Trophoblast cell (in vitro differentiated cells and primary cell): ENCODE measurements at regions not wholly inside any gene's neighbourhood (a gene's known extent, or its start where the extent isn't known, plus 50 kb on each side); places are given as distances from the start of the nearest gene placed in this dataset.

Experiments
- DNase-seq, 2 donors: peaks; one replicate each; pipeline ENCODE4 v3.0.0-alpha.2; 2016
- H2AFZ ChIP-seq: 2 replicates; pipeline ENCODE4 v1.6.1; 2013; ENCODE audit warnings: low read length, moderate library complexity, mild to moderate bottlenecking; ENCODE audit not compliant: insufficient read depth, poor library complexity
- H2AK5ac ChIP-seq: 2 replicates; pipeline ENCODE4 v1.6.1; 2013; ENCODE audit warnings: mild to moderate bottlenecking, low read length
- H2BK120ac ChIP-seq: 2 replicates; pipeline ENCODE4 v1.6.1; 2013; ENCODE audit warnings: low read length, mild to moderate bottlenecking, moderate library complexity; ENCODE audit not compliant: insufficient read depth, poor library complexity
- H2BK12ac ChIP-seq: 2 replicates; pipeline ENCODE4 v1.6.1; 2013; ENCODE audit warnings: mild to moderate bottlenecking, low read length, moderate library complexity
- H2BK5ac ChIP-seq: 2 replicates; pipeline ENCODE4 v1.6.1; 2013; ENCODE audit warnings: low read length, low read depth, moderate library complexity, mild to moderate bottlenecking; ENCODE audit not compliant: poor library complexity
- H3K14ac ChIP-seq: 2 replicates; pipeline ENCODE4 v1.6.1; 2013; ENCODE audit warnings: mild to moderate bottlenecking, low read length
- H3K18ac ChIP-seq: 2 replicates; pipeline ENCODE4 v1.6.1; 2013; ENCODE audit warnings: mild to moderate bottlenecking, low read length
- H3K23ac ChIP-seq: 2 replicates; pipeline ENCODE4 v1.6.1; 2013; ENCODE audit warnings: low read length
- H3K27ac ChIP-seq: 2 replicates; pipeline ENCODE4 v1.5.1; 2013; ENCODE audit warnings: low read depth, mild to moderate bottlenecking, inconsistent platforms, low read length, moderate library complexity
- H3K27me3 ChIP-seq: 2 replicates; pipeline ENCODE4 v1.6.1; 2013; ENCODE audit warnings: inconsistent platforms, mild to moderate bottlenecking, low read length, moderate library complexity; ENCODE audit not compliant: insufficient read depth
- H3K36me3 ChIP-seq, 2 experiments: 1 replicate in 1 of 2; 2 replicates in 1 of 2; pipeline ENCODE4 v1.6.1; 2013; ENCODE audit warnings: low read length in 2 of 2, mild to moderate bottlenecking in 2 of 2, moderate library complexity in 1 of 2; ENCODE audit not compliant: insufficient read depth in 2 of 2, control insufficient read depth in 1 of 2
- H3K4ac ChIP-seq: 2 replicates; pipeline ENCODE4 v1.6.1; 2013; ENCODE audit warnings: low read depth, mild to moderate bottlenecking, low read length, moderate library complexity
- H3K4me1 ChIP-seq, 2 experiments: 1 replicate in 1 of 2; 2 replicates in 1 of 2; pipeline ENCODE4 v1.6.1; 2013; ENCODE audit warnings: low read length in 2 of 2, mild to moderate bottlenecking in 2 of 2, moderate library complexity in 1 of 2; ENCODE audit not compliant: insufficient read depth in 2 of 2, control insufficient read depth in 1 of 2
- H3K4me2 ChIP-seq: 2 replicates; pipeline ENCODE4 v1.6.1; 2013; ENCODE audit warnings: inconsistent platforms, mild to moderate bottlenecking, low read length, moderate library complexity
- H3K4me3 ChIP-seq: 2 replicates; pipeline ENCODE4 v1.5.1; 2013; ENCODE audit warnings: mild to moderate bottlenecking, low read depth, low read length, inconsistent platforms
- H3K79me1 ChIP-seq: one replicate; pipeline ENCODE4 v1.6.1; 2013; ENCODE audit warnings: low read length
- H3K79me2 ChIP-seq: 2 replicates; pipeline ENCODE4 v1.6.1; 2013; ENCODE audit warnings: low read length, mild to moderate bottlenecking; ENCODE audit not compliant: control insufficient read depth, insufficient read depth, poor library complexity
- H3K9ac ChIP-seq: 2 replicates; pipeline ENCODE4 v1.6.1; 2013; ENCODE audit warnings: mild to moderate bottlenecking, low read length
- H3K9me3 ChIP-seq: 2 replicates; pipeline ENCODE4 v1.6.1; 2013; ENCODE audit warnings: low read depth, mild to moderate bottlenecking, control low read depth, inconsistent platforms, low read length; ENCODE audit not compliant: insufficient read depth
- H4K12ac ChIP-seq: 2 replicates; pipeline ENCODE4 v1.6.1; 2013; ENCODE audit warnings: low read depth, mild to moderate bottlenecking, low read length, moderate library complexity
- H4K8ac ChIP-seq: 2 replicates; pipeline ENCODE4 v1.6.1; 2013; ENCODE audit warnings: low read depth, mild to moderate bottlenecking, low read length, moderate library complexity
- H4K91ac ChIP-seq: one replicate; pipeline ENCODE4 v1.6.1; 2013; ENCODE audit warnings: low read depth, mild to moderate bottlenecking, low read length, moderate library complexity
- WGBS: extraction: QIAGEN DNeasy Blood & Tissue Kit; methylation state at CpG from one replicate; pipeline ENCODE4 v1.1.7; 2013; ENCODE audit warnings: missing lambda C conversion rate; ENCODE audit not compliant: insufficient read length, insufficient coverage; ENCODE audit errors: extremely low coverage; 5-methylcytosine and 5-hydroxymethylcytosine counted together

DNA sequence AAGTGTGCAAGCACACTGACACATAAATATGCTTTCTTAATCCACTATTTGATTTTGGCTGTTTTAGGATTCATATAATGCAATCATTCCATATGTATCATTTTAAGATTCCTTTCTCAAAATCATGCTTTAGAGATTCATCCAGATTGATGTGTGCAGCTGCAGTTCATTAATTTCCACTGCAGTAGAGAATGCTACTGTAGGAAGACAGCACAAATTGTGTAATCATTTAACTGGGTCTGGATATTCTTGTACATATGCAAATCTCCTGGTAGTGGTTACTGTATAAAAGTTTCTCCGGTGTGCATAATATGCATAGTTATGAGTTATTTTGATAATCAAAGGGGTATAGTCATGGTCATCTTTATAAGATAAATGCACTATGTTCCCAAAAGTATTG, 502.5 kb upstream of the ACVR2A start:
- Histone ChIP-seq H2AFZ (no peak overlapping the region), H3K27ac (no peak overlapping the region), H3K9ac (no peak overlapping the region), H3K27me3 (no peaks in the 10 kb centered on the region), H4K8ac (no peak overlapping the region), H4K12ac (no peak overlapping the region), H3K4me2 (no peak overlapping the region), H3K4ac (no peak overlapping the region), H3K9me3 (no peaks in the 10 kb centered on the region), H3K14ac (no peak overlapping the region), H2BK120ac (no peak overlapping the region), H3K36me3 (no peaks in the 10 kb centered on the region), H3K18ac (no peak overlapping the region), H3K79me2 (no peaks in the 10 kb centered on the region), H2BK12ac (no peak overlapping the region), H4K91ac (no peak overlapping the region), H3K79me1 (no peaks in the 10 kb centered on the region), H2BK5ac (no peak overlapping the region), H3K4me1 (no peaks in the 10 kb centered on the region), H2AK5ac (no peak overlapping the region), H3K23ac (no peak overlapping the region), H3K4me3 (no peak overlapping the region)
- WGBS: no CpG with 5 or more reads among the region's 1 CpG
- no peak for DNase-seq

DNA sequence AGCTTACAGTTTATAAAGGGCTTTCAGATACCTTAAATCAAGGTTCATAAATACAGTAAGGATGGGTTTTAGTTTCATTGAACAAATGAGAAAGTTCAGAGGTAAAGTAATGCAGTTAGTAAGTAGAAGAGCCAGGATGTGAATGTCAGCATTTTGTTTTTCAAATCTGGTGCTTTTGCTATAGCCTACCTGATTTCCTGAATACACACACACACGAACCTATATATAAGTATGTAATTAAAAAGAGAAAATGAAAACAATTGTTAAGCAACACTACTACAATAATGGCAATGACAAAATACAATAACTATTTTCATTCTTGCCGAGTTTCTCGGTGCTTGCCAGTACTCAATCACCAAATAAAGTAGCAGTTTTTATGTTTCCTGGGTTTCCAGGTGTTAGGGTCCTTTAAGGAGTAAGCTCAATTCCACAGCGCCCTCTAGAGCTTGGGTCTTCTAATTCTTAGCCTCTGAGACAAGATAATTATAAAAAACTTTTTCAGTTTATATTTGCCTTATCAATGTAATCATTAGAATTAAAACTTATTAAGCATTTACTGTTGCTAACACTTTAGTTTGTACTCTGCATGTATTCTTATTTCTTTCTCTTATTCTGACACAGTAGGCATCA, 512.9 kb upstream of the ACVR2A start:
- Histone ChIP-seq H3K27me3 (no peaks in the 10 kb centered on the region), H3K9ac (no peak overlapping the region), H4K8ac (no peak overlapping the region), H3K4me3 (no peak overlapping the region), H3K4me2 (no peak overlapping the region), H4K91ac (no peak overlapping the region), H3K79me1 (no peaks in the 10 kb centered on the region), H3K79me2 (no peaks in the 10 kb centered on the region), H3K14ac (no peak overlapping the region), H3K18ac (no peak overlapping the region), H3K4me1 (no peaks in the 10 kb centered on the region), H3K4ac (no peak overlapping the region), H2BK5ac (no peak overlapping the region), H3K9me3 (no peaks in the 10 kb centered on the region), H2AK5ac (no peak overlapping the region), H2BK120ac (no peak overlapping the region), H2BK12ac (no peak overlapping the region), H2AFZ (no peak overlapping the region), H3K27ac (no peak overlapping the region), H3K23ac (no peak overlapping the region), H3K36me3 (no peaks in the 10 kb centered on the region), H4K12ac (no peak overlapping the region)
- DNase-seq: peak; percentile 27 to 49
- WGBS: no CpG with 5 or more reads among the region's 4 CpGs

DNA sequence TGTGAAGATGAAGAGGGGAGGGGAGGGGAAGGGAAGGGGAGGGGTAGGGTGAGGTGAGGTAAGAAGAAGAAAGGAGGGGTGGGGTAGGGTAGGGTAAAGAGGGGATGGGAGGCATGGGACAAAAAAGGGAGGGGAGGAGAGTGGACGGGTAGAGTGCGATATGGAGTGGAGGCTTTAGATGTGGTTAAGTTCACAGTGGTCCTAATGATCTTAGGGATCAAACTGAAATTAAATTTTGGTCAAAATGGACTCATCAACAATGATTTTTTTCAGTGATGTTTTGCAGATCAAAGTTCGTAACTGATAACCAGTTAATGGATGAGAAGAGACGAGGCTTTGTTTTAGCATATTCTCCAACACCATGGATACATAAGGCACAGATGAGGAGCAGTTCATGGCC, 513.9 kb upstream of the ACVR2A start:
- DNase-seq: no peak
- H3K14ac ChIP-seq: no peak overlapping the region
- no peaks in the 10 kb centered on the region for H3K27me3 ChIP-seq
- H3K4ac ChIP-seq: no peak overlapping the region
- no peak overlapping the region for H3K23ac ChIP-seq
- no peaks in the 10 kb centered on the region for H3K36me3 ChIP-seq
- no peak overlapping the region for H3K18ac ChIP-seq
- H2AK5ac ChIP-seq: no peak overlapping the region
- no peak overlapping the region for H2BK5ac ChIP-seq
- no peak overlapping the region for H4K91ac ChIP-seq
- no peak overlapping the region for H4K8ac ChIP-seq
- H2BK120ac ChIP-seq: no peak overlapping the region
- no peak overlapping the region for H3K4me2 ChIP-seq
- H3K79me2 ChIP-seq: no peaks in the 10 kb centered on the region
- H3K4me3 ChIP-seq: no peak overlapping the region
- no CpG with 5 or more reads among the region's 4 CpGs for WGBS
- no peak overlapping the region for H2AFZ ChIP-seq
- no peak overlapping the region for H3K27ac ChIP-seq
- H3K9me3 ChIP-seq: no peaks in the 10 kb centered on the region
- H3K4me1 ChIP-seq: no peaks in the 10 kb centered on the region
- no peak overlapping the region for H2BK12ac ChIP-seq
- no peak overlapping the region for H4K12ac ChIP-seq
- H3K79me1 ChIP-seq: no peaks in the 10 kb centered on the region
- no peak overlapping the region for H3K9ac ChIP-seq

DNA sequence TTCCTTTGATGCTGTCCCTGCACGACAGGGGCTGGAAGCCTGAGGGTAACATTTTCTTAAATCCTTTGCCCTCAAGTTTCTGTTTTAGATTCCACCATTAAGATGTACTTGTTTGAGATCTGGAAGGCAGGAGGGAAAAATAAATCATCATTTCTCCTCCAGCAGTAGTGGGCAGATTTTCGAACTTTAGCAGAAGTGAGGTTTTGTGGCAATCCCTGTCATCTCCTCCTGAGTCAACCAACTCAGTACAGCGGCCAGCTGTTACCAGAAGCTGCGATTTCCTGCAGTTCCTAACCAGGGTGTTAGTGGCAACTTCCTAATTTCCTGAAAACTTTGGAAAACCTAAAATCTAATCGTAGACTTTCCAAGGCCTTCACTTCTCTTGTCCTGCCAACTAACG, 517.2 kb upstream of the ACVR2A start:
- H3K23ac ChIP-seq: no peak overlapping the region
- no peak overlapping the region for H2BK5ac ChIP-seq
- no CpG with 5 or more reads among the region's 6 CpGs for WGBS
- no peak overlapping the region for H3K4ac ChIP-seq
- no peak overlapping the region for H4K12ac ChIP-seq
- H3K4me3 ChIP-seq: no peak overlapping the region
- H3K18ac ChIP-seq: no peak overlapping the region
- H3K79me1 ChIP-seq: no peaks in the 10 kb centered on the region
- no peak overlapping the region for H3K14ac ChIP-seq
- H3K9ac ChIP-seq: no peak overlapping the region
- H3K4me1 ChIP-seq: no peaks in the 10 kb centered on the region
- H2BK12ac ChIP-seq: no peak overlapping the region
- H2AK5ac ChIP-seq: no peak overlapping the region
- H4K8ac ChIP-seq: no peak overlapping the region
- H3K4me2 ChIP-seq: no peak overlapping the region
- no peaks in the 10 kb centered on the region for H3K79me2 ChIP-seq
- no peak overlapping the region for H4K91ac ChIP-seq
- no peak overlapping the region for H3K27ac ChIP-seq
- H2AFZ ChIP-seq: no peak overlapping the region
- H3K9me3 ChIP-seq: no peaks in the 10 kb centered on the region
- H3K36me3 ChIP-seq: no peaks in the 10 kb centered on the region
- no peaks in the 10 kb centered on the region for H3K27me3 ChIP-seq
- H2BK120ac ChIP-seq: no peak overlapping the region
- DNase-seq: no peak
